Caco-2 (cell line): ENCODE measurements at regions not wholly inside any gene's neighbourhood (a gene's known extent, or its start where the extent isn't known, plus 50 kb on each side); places are given as distances from the start of the nearest gene placed in this dataset.

Experiments used
- BruUV-seq: library from RNA; stranded (reverse); fragments of 400-500 nt; replicated peaks from 2 replicates; lab custom pipeline; 2021; lab: Mats Ljungman, UMichigan
- CTCF ChIA-PET: fragments of 300-600 bp; sonication (Branson Sonifier 250); formaldehyde crosslinking; loops from one replicate; lab custom pipeline; 2022; ENCODE audit warnings: antibody characterized with exemption; lab: Charles Lee
- POLR2A ChIA-PET: fragments of 300-600 bp; sonication (Branson Sonifier 250); formaldehyde crosslinking; loops from one replicate; lab custom pipeline; 2022; ENCODE audit warnings: antibody characterized with exemption; lab: Charles Lee
- DNase-seq, 2 experiments: peaks; one replicate each; pipeline versions ENCODE4 v3.0.0 to v3.0.0-alpha.2; 2020 to 2022
- H3K27me3 ChIP-seq: replicated peaks from 2 replicates; pipeline ENCODE4 v1.6.0; 2011; ENCODE audit warnings: low read length; ENCODE audit not compliant: control insufficient read depth, insufficient read depth
- H3K36me3 ChIP-seq: 2 replicates; pipeline ENCODE4 v1.5.1; 2011; ENCODE audit warnings: low read length; ENCODE audit not compliant: control insufficient read depth, insufficient read depth
- H3K4me1 ChIP-seq: fragments of 250-450 bp; sonication (Bioruptor Pico); 2 replicates; pipeline ENCODE4 v1.5.1; 2020; ENCODE audit warnings: mild to moderate bottlenecking
- H3K4me3 ChIP-seq: 2 replicates; pipeline ENCODE4 v1.5.1; 2011; ENCODE audit warnings: low read depth, mild to moderate bottlenecking, control low read depth, low read length
- H3K9me3 ChIP-seq: fragments of 250-450 bp; sonication (Bioruptor Pico); 2 replicates; pipeline ENCODE4 v1.5.1; 2020; ENCODE audit warnings: mild to moderate bottlenecking, moderate library complexity
- H3K27ac Mint-ChIP-seq: one replicate; pipeline ENCODE4 v1.8.0; 2022; ENCODE audit warnings: mixed read lengths; ENCODE audit not compliant: unreplicated experiment
- H3K27me3 Mint-ChIP-seq: one replicate; pipeline ENCODE4 v1.8.0; 2022; ENCODE audit warnings: mixed read lengths; ENCODE audit not compliant: insufficient read depth, unreplicated experiment
- H3K36me3 Mint-ChIP-seq: one replicate; pipeline ENCODE4 v1.8.0; 2022; ENCODE audit warnings: mild to moderate bottlenecking, mixed read lengths; ENCODE audit not compliant: insufficient read depth, unreplicated experiment
- H3K4me1 Mint-ChIP-seq: one replicate; pipeline ENCODE4 v1.8.0; 2022; ENCODE audit warnings: low read depth, mixed read lengths; ENCODE audit not compliant: unreplicated experiment
- H3K4me3 Mint-ChIP-seq: one replicate; pipeline ENCODE4 v1.8.0; 2022; ENCODE audit warnings: mild to moderate bottlenecking, moderate library complexity, mixed read lengths; ENCODE audit not compliant: unreplicated experiment
- H3K9me3 Mint-ChIP-seq: one replicate; pipeline ENCODE4 v1.8.0; 2022; ENCODE audit warnings: mixed read lengths; ENCODE audit not compliant: unreplicated experiment
- intact Hi-C: fragments of 100-400 bp; cut with micrococcal nuclease; formaldehyde crosslinking; loops from one replicate; pipeline ENCODE4 v1.10.0; 2022; ENCODE audit not compliant: unreplicated experiment
- TF ChIP-seq, protein P1 (sequence below), 2 experiments: fragments of 200-600 bp in 1 of 2; IDR thresholded peaks; 1 replicate in 1 of 2; 2 replicates in 1 of 2; pipeline versions ENCODE4 v1.5.1 to v1.8.0; 2011 to 2022; ENCODE audit warnings: antibody characterized with exemption in 1 of 2, control low read depth in 1 of 2, inconsistent platforms in 1 of 2, low read depth in 1 of 2, low read length in 1 of 2, mild to moderate bottlenecking in 1 of 2, moderate library complexity in 1 of 2; ENCODE audit not compliant: insufficient read depth in 1 of 2, severe bottlenecking in 1 of 2, unreplicated experiment in 1 of 2

DNA sequence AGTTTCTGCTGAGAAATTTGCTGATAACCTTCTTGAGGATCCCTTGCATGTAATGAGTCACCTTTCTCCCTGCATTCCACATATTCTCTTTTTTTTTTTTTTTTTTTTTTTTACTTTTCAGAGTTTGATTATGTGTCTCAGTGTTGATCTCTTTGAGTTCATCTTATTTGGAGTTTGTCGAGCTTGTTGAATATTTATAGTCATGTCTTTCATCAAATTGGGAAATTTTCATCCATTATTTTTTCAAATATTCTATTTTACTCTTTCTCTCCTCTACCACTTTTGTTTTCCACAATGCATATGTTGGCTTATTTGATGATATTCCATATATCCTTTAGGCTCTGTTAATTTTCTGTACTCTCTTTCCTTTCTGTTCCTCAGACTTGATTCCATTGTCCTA, 136.1 kb downstream of the MAD2L1 start:
- no peaks in the 10 kb centered on the region for H3K9me3 ChIP-seq
- no peaks in the 10 kb centered on the region for H3K4me1 ChIP-seq
- peaks cover 4% of the 10 kb centered on the region for H3K27me3 Mint-ChIP-seq
- H3K4me1 Mint-ChIP-seq, result no peaks in the 10 kb centered on the region
- POLR2A ChIA-PET, result no interaction called here
- no TSS peak for BruUV-seq
- no peak for DNase-seq
- H3K9me3 Mint-ChIP-seq, result no peaks in the 10 kb centered on the region
- H3K36me3 Mint-ChIP-seq, result no peaks in the 10 kb centered on the region
- intact Hi-C loops, result no loop called here
- TF ChIP-seq, protein P1, sequence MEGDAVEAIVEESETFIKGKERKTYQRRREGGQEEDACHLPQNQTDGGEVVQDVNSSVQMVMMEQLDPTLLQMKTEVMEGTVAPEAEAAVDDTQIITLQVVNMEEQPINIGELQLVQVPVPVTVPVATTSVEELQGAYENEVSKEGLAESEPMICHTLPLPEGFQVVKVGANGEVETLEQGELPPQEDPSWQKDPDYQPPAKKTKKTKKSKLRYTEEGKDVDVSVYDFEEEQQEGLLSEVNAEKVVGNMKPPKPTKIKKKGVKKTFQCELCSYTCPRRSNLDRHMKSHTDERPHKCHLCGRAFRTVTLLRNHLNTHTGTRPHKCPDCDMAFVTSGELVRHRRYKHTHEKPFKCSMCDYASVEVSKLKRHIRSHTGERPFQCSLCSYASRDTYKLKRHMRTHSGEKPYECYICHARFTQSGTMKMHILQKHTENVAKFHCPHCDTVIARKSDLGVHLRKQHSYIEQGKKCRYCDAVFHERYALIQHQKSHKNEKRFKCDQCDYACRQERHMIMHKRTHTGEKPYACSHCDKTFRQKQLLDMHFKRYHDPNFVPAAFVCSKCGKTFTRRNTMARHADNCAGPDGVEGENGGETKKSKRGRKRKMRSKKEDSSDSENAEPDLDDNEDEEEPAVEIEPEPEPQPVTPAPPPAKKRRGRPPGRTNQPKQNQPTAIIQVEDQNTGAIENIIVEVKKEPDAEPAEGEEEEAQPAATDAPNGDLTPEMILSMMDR (IDR thresholded peaks at IDR 0.05; ENCODE audit: insufficient read depth in 1 of 2, low read depth in 1 of 2, low read length in 1 of 2, severe bottlenecking in 1 of 2, unreplicated experiment in 1 of 2), result no peak
- H3K36me3 ChIP-seq, result no peaks in the 10 kb centered on the region
- CTCF ChIA-PET, result no interaction called here
- no peak overlapping the region for H3K27ac Mint-ChIP-seq
- no peaks in the 10 kb centered on the region for H3K27me3 ChIP-seq
- no peak overlapping the region for H3K4me3 Mint-ChIP-seq
- no peak overlapping the region for H3K4me3 ChIP-seq

DNA sequence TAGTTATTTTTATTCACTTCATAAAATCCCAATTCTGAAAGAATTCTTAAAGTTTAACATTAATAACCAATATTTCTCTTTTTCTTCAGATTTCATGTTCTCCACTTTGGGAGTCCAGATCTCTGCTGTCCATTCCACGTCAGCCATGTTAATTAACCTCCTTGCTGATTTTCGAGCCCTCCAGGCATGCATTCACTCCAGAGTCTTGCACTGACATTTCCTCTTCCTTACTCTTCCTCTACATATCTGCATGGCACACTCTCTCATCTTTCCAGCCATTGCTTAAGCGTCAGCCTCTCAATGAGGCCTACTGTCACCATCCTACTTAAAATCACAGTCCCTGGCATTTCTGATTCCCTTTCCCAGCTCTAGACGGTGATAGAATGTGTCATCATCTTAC, 144.8 kb downstream of the MAD2L1 start:
- H3K9me3 Mint-ChIP-seq, result no peaks in the 10 kb centered on the region
- no TSS peak for BruUV-seq
- H3K27ac Mint-ChIP-seq, result no peak overlapping the region
- ChIA-PET POLR2A (no interaction called here), CTCF (no interaction called here)
- no peaks in the 10 kb centered on the region for H3K27me3 Mint-ChIP-seq
- Histone ChIP-seq H3K4me1 (no peaks in the 10 kb centered on the region), H3K36me3 (no peaks in the 10 kb centered on the region), H3K27me3 (no peaks in the 10 kb centered on the region), H3K9me3 (no peaks in the 10 kb centered on the region), H3K4me3 (no peak overlapping the region)
- TF ChIP-seq, protein P1 (IDR thresholded peaks at IDR 0.05; ENCODE audit: insufficient read depth in 1 of 2, low read depth in 1 of 2, low read length in 1 of 2, severe bottlenecking in 1 of 2, unreplicated experiment in 1 of 2), result no peak
- no peaks in the 10 kb centered on the region for H3K4me1 Mint-ChIP-seq
- no peak for DNase-seq
- intact Hi-C loops, result no loop called here
- H3K36me3 Mint-ChIP-seq, result no peaks in the 10 kb centered on the region
- H3K4me3 Mint-ChIP-seq, result no peak overlapping the region

DNA sequence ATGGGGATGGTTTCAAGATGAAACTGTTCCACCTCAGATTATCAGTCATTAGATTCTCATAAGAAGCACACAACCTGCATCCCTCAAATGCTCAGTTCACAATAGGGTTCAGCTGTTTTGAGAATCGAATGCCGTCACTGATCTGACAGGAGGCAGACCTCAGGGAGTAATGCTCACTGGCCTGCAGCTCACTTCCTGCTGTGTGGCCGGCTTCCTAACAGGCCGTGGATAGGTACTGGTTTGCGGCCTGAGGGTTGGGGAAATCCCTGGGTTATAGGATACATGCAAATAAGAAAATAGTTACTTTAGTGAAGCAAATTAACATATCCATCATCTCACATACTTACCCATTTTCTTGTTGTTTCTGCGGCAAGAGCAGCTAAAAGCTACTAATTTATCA, 160.4 kb downstream of the MAD2L1 start:
- Histone ChIP-seq H3K4me1 (no peaks in the 10 kb centered on the region), H3K36me3 (no peaks in the 10 kb centered on the region), H3K27me3 (no peaks in the 10 kb centered on the region), H3K4me3 (no peak overlapping the region), H3K9me3 (no peaks in the 10 kb centered on the region)
- intact Hi-C loops, result no loop called here
- BruUV-seq, result no TSS peak
- Mint-ChIP-seq H3K4me3 (no peak overlapping the region), H3K27ac (no peak overlapping the region), H3K36me3 (no peaks in the 10 kb centered on the region), H3K27me3 (no peaks in the 10 kb centered on the region), H3K9me3 (peaks cover 22% of the 10 kb centered on the region), H3K4me1 (no peaks in the 10 kb centered on the region)
- POLR2A ChIA-PET, result no interaction called here
- no peak for DNase-seq
- CTCF ChIA-PET, result no interaction called here
- TF ChIP-seq, protein P1 (IDR thresholded peaks at IDR 0.05; ENCODE audit: insufficient read depth in 1 of 2, low read depth in 1 of 2, low read length in 1 of 2, severe bottlenecking in 1 of 2, unreplicated experiment in 1 of 2), result no peak
